Astrocyte (in vitro differentiated cells and primary cell): ENCODE measurements at regions not wholly inside any gene's neighbourhood (a gene's known extent, or its start where the extent isn't known, plus 50 kb on each side); places are given as distances from the start of the nearest gene placed in this dataset.

Source experiments
- CTCF ChIP-seq: IDR thresholded peaks from 2 replicates; pipeline ENCODE4 v1.5.1; 2011; ENCODE audit warnings: low read depth, mild to moderate bottlenecking, inconsistent platforms, low read length, moderate library complexity; ENCODE audit not compliant: insufficient read depth
- EZH2 ChIP-seq: IDR thresholded peaks from 2 replicates; pipeline ENCODE4 v1.6.1; 2012; ENCODE audit warnings: mild to moderate bottlenecking, low read length, inconsistent platforms; ENCODE audit not compliant: insufficient read depth

- TF ChIP-seq CTCF (no peak), EZH2 (no peak)
These were observed 137.2 kb downstream of the ACKR3 start for GRCh38 chr2:236706803-236707202.
